ENCODE measurements at regions not wholly inside any gene's neighbourhood (a gene's known extent, or its start where the extent isn't known, plus 50 kb on each side); places are given as distances from the start of the nearest gene placed in this dataset.

DNA sequence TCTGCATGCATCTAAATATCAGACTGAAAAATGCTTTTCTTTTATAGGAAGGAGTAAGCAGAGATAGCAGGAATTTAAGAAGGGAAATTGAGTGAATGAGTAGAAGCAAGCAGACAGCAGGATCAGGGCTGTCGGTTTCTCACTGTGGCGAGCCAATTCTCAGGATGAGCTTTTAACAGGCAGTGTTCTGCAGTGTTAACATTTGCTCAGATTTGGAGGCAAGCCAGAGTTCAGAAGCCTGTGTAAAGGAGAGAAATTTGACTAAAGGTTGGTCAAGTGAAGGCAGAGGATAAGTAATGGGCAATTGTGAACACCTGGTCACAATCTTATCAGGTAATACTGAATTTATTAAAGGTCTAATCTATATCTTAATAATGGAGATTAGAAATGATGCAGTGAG lies 133.3 kb upstream of the MAGEB16 start:
- H3K27me3 ChIP-seq (replicated peaks in 1 of 7), result peaks cover 0 to 4% (median 0%) of the 10 kb centered on the region in 7 donors
- intact Hi-C loops (cut with DNase I; ENCODE audit: low total_unique reads), result no loop called here
- 46 to 65% (median 55%) methylated on average over 2 of the region's 2 CpGs for WGBS, 5 donors
- H3K27ac ChIP-seq, result no peak overlapping the region
- H3K4me3 ChIP-seq, result no peak overlapping the region
- H3K4me1 ChIP-seq, result no peaks in the 10 kb centered on the region
- TF ChIP-seq, protein P1, sequence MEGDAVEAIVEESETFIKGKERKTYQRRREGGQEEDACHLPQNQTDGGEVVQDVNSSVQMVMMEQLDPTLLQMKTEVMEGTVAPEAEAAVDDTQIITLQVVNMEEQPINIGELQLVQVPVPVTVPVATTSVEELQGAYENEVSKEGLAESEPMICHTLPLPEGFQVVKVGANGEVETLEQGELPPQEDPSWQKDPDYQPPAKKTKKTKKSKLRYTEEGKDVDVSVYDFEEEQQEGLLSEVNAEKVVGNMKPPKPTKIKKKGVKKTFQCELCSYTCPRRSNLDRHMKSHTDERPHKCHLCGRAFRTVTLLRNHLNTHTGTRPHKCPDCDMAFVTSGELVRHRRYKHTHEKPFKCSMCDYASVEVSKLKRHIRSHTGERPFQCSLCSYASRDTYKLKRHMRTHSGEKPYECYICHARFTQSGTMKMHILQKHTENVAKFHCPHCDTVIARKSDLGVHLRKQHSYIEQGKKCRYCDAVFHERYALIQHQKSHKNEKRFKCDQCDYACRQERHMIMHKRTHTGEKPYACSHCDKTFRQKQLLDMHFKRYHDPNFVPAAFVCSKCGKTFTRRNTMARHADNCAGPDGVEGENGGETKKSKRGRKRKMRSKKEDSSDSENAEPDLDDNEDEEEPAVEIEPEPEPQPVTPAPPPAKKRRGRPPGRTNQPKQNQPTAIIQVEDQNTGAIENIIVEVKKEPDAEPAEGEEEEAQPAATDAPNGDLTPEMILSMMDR (IDR thresholded peaks at IDR 0.05 in 8 of 11, conservative IDR thresholded peaks at IDR 0.05 in 3 of 11), result no peak
- TF ChIP-seq POLR2A (IDR thresholded peaks at IDR 0.05), result no peak
- TF ChIP-seq POLR2AphosphoS5 (IDR thresholded peaks at IDR 0.05), result no peak
- no peak for DNase-seq
- no peaks in the 10 kb centered on the region for H3K36me3 ChIP-seq
- H3K9me3 ChIP-seq, result no peaks in the 10 kb centered on the region

DNA sequence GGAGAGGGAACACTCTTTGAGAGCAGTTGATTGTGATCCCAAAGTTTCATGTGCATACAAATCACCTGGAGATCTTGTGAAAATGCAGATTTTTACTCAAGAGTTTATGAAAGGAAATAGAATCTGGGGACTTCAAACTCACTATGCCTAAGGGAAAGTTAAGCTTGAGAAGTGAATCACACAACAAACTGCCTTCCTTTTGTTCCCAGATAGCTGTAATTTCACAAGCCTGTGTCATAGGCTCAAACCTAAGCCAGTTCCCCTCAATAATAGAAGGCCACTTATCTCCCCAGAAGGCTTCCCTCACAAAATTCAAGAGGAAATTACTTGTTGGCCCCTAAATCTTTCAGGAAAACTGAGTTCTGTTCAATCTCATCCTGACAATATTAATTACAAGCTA lies 132.8 kb upstream of the MAGEB16 start:
- Histone ChIP-seq H3K4me1 (no peaks in the 10 kb centered on the region), H3K9me3 (no peaks in the 10 kb centered on the region), H3K27ac (no peak overlapping the region), H3K27me3 (replicated peaks in 1 of 7) (peaks cover 0 to 4% (median 0%) of the 10 kb centered on the region in 7 donors), H3K4me3 (no peak overlapping the region), H3K36me3 (no peaks in the 10 kb centered on the region)
- intact Hi-C loops (cut with DNase I; ENCODE audit: low total_unique reads), result no loop called here
- TF ChIP-seq, protein P1 (IDR thresholded peaks at IDR 0.05 in 8 of 11, conservative IDR thresholded peaks at IDR 0.05 in 3 of 11), result no peak
- no peak for TF ChIP-seq POLR2AphosphoS5 (IDR thresholded peaks at IDR 0.05)
- TF ChIP-seq POLR2A (IDR thresholded peaks at IDR 0.05), result no peak
- DNase-seq, result no peak

DNA sequence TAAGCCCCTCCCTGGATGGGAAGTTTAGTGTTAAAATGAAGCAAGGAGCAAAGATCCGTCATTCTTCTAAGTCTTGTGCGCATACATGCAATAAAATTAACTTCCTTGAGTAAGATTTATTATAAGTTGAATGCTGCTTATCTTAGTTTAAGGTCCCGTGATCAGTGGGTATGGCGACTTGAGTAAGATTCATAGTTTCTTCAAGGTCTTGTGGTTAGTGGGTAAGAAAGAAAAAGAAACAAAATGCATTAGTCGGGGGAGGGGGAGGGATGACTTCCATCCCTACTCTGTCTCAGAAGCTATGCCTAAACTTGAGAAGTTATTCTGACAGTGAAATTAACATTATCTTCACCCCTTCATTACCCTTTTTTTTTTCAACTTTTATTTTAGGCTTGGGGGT lies 127.3 kb upstream of the MAGEB16 start:
- WGBS, 5 donors, result 45 to 79% (median 67%) methylated on average over 5 of the region's 5 CpGs
- TF ChIP-seq POLR2A (IDR thresholded peaks at IDR 0.05) (no peak), POLR2AphosphoS5 (IDR thresholded peaks at IDR 0.05) (no peak)
- TF ChIP-seq, protein P1 (IDR thresholded peaks at IDR 0.05 in 8 of 11, conservative IDR thresholded peaks at IDR 0.05 in 3 of 11), result no peak
- DNase-seq, result no peak
- Histone ChIP-seq H3K27me3 (replicated peaks in 1 of 7) (no peaks in the 10 kb centered on the region), H3K27ac (no peak overlapping the region), H3K36me3 (no peaks in the 10 kb centered on the region), H3K9me3 (no peaks in the 10 kb centered on the region), H3K4me1 (no peaks in the 10 kb centered on the region), H3K4me3 (no peak overlapping the region)
- intact Hi-C loops (cut with DNase I; ENCODE audit: low total_unique reads), result no loop called here

DNA sequence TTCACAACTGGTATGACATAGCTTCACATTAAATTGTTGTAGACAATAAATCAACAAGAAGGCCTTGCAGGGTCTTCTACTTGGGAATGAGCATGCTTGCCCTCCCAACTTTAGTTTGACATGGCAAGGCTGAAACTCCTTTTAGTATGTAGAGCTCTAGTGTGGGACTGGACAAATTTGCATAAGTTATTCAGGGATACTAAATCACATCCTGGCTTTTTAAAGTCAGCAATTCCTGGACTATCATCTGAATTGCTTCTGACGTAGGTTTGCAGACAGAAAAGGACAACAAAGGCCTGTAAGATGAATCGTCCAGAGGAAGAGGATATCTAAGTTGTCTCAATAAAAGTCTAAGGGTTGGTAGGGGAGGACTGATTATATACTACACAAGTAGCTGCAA lies 123.0 kb upstream of the MAGEB16 start:
- Histone ChIP-seq H3K4me1 (no peaks in the 10 kb centered on the region), H3K9me3 (no peaks in the 10 kb centered on the region), H3K27ac (no peak overlapping the region), H3K27me3 (replicated peaks in 1 of 7) (no peaks in the 10 kb centered on the region), H3K4me3 (no peak overlapping the region), H3K36me3 (no peaks in the 10 kb centered on the region)
- WGBS, 5 donors, result 44 to 91% (median 68%) methylated on average over 2 of the region's 2 CpGs
- intact Hi-C loops (cut with DNase I; ENCODE audit: low total_unique reads), result no loop called here
- TF ChIP-seq POLR2A (IDR thresholded peaks at IDR 0.05) (no peak), POLR2AphosphoS5 (IDR thresholded peaks at IDR 0.05) (no peak)
- TF ChIP-seq, protein P1 (IDR thresholded peaks at IDR 0.05 in 8 of 11, conservative IDR thresholded peaks at IDR 0.05 in 3 of 11), result no peak
- no peak for DNase-seq
